ENCODE measurements at regions not wholly inside any gene's neighbourhood (a gene's known extent, or its start where the extent isn't known, plus 50 kb on each side); places are given as distances from the start of the nearest gene placed in this dataset.

GRCh38 chr1:165129568-165130164 lies 226.8 kb downstream of the LMX1A start (continued):
- 0 out of 2 replicates have a peak, but pooled peaks have one; percentile 20 for TF ChIP-seq ARID5B (CRISPR knock-in tag; IDR thresholded peaks at IDR 0.05)
- TF ChIP-seq ATAD3A (CRISPR knock-in tag; IDR thresholded peaks at IDR 0.05) = no peak
- TF ChIP-seq TARDBP (CRISPR knock-in tag; IDR thresholded peaks at IDR 0.05) = 0 out of 2 replicates have a peak, but pooled peaks have one; percentile 25
- peak; percentile 95 for TF ChIP-seq CTCF (CRISPR knock-in tag; IDR thresholded peaks at IDR 0.05)
- no peak for TF ChIP-seq REL (CRISPR knock-in tag; conservative IDR thresholded peaks at IDR 0.05)
- no peak for TF ChIP-seq FOXA1 (IDR thresholded peaks at IDR 0.05)
- TF ChIP-seq FOXA1 (CRISPR knock-in tag; IDR thresholded peaks at IDR 0.05) = peak; percentile 54; the same call in 1 of the 2 replicates
- no peak for TF ChIP-seq THAP8 (CRISPR knock-in tag; IDR thresholded peaks at IDR 0.05; ENCODE audit: borderline replicate concordance)
